HG02870 (cell line): ENCODE measurements at regions not wholly inside any gene's neighbourhood (a gene's known extent, or its start where the extent isn't known, plus 50 kb on each side); places are given as distances from the start of the nearest gene placed in this dataset.

Source experiments
- ATAC-seq: cut with Tn5 transposase; IDR thresholded peaks from one replicate; pipeline ENCODE4 v1.9.1; 2021; ENCODE audit warnings: mild to moderate bottlenecking, moderate library complexity; ENCODE audit not compliant: unreplicated experiment

DNA sequence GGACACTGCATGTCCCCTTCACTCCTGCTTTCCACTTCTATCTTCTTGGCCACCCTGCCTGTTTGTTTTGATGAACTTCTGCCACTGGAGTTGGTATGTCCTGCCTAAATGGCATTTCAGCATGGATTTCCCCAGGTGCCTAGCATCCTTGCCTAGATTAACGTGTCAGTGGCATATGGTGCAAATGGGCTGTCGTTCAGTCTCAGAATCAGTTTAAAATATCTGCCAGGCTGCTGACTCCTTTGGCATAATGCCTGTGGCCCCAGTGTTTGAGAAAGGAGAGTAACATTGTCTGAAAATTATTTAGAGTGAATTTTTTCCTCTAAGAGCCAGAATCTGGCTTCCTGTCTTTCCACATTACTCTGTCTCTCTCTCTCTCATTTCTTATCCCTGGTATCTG, 64.9 kb upstream of the BARHL2 start:
- no peak for ATAC-seq

DNA sequence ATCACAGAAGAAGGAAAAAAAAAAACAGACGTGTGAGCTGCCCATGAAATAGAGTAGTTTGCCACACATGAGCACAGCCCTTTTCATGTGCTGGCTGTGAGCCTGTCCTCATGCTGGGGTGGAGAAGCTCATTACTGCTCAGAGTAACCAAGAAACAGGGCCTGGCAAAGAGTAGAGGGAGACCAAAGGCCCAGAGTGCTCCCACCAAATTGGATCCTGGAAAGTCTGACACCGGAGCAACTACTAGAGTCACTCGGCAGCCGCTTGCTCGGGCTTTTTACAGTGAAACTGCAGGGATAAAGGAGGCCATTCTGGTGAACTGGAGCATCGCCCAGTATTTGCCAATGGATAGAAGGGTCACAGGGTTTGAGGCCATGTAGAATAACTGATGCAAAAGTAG, 64.4 kb upstream of the BARHL2 start:
- no peak for ATAC-seq

DNA sequence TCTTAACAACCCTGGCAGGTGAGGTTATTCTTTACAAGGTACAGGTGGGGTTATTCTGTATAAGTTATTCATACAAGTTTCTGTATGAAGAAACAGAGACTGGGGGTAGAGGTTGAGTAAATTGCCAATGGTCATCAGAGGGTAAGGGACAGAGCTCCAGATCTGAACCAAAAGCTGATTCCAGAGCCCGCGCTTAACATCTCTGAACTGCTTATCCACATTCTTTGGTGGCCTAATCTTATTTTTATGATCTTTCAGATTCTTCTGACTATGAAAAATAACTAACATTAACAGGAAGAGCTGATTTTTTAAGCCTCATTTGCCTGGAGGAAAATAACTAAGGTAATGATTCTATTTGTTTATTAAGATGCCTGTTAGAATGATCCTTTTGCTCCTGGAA, 63.9 kb upstream of the BARHL2 start:
- no peak for ATAC-seq

DNA sequence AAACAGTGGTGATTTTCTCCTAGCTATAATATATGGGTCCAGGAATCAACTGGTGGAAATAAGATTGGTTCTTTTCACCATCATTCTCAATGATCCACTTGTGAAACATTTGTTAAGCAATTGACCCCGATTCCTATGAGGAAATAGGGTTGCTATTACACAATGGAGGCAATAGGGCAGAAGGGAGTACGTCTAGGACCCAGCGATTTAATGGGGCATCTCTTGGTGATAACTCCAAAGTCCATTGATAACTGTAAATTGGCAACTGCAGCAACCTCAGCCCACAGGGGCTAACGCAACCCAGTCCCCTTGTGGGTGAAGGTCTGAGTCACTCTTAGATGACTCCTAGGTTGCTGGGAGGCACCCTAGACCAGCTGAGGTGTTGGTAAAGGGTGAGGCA, 62.5 kb upstream of the BARHL2 start:
- ATAC-seq, result no peak

DNA sequence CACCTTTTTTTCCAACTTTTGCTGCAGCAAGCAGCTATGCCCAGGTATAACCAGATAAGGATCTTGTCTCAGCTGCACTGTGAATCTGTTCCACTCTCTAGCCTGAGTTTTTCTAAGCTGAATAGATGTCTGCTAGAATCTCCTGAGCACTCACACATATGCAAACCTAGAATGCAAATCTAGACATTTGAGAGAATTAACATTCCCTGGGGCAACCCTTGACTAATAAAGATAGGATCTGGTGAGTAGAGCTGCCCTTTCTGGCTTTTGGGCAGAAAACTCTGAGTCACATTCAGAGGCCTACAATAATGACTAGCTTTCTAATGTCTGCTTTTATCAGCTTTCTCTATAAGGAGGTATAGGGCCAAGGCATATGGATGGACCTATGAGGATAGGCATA, 61.4 kb upstream of the BARHL2 start:
- ATAC-seq, result no peak

DNA sequence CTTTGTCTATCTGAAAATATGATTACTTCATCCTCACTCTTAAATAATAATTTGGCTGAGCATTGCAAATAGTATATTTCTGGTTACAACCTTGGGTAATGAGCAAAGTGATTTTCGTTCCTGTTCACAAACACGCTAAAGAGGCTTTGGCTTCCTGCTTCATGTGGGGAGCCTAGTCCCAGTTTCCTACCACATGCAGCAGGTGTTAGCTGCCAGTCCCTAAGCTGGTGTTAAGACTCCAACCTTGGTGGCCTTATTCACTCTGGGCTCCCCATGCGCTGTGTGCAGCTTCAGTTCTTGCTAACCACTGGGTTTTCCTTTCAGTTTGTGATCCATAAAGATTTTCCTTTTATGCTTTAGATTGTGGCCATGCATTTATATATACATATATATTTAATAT, 56.7 kb upstream of the BARHL2 start:
- no peak for ATAC-seq

DNA sequence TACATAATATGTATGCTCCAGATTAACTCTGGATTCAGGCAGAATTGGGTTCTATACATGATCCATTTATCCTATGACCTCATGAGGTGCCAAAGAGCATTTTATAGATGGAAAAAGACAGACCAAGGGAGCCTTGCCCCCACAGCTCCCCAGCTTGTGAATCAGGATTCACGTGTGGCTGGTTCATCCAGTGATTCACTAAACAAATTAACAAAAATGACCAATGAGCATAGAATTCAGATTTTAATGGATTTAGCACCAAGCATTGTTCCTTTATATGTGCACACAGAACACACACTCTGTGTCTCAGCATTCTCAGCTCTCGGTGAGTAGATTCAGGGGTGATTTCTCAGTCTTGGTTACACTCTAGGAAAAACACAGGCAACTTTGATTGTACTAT, 51.7 kb upstream of the BARHL2 start:
- ATAC-seq, result no peak

DNA sequence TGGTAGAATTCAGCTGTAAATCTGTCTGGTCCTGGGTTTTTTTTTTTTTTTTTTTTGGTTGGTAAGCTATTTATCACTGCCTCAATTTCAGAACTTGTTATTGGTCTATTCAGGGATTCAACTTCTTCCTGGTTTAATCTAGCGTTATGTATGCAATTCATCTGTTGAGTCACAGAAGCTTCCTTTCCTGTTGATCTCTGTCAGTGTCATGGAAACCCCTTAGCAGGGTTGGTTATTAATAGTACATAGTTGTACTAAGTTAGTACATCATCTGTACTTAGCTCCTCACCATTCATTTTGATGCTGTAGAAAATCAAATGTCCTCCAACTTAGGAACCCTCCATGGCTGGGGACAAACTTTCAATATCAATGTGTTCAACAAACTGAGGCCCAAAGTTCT, 51.0 kb upstream of the BARHL2 start:
- no peak for ATAC-seq
